GM19468 (cell line): ENCODE measurements at regions not wholly inside any gene's neighbourhood (a gene's known extent, or its start where the extent isn't known, plus 50 kb on each side); places are given as distances from the start of the nearest gene placed in this dataset.
"Not testable (repeated sequence)": the region's sequence is repeated elsewhere in the genome, so short reads cannot be mapped to it uniquely, and the experiment has no call there.

Experiments
- ATAC-seq: cut with Tn5 transposase; IDR thresholded peaks from one replicate; pipeline ENCODE4 v1.9.1; 2021; ENCODE audit warnings: mild to moderate bottlenecking, moderate library complexity, moderate number of reproducible peaks; ENCODE audit not compliant: unreplicated experiment; ENCODE audit errors: extremely low read depth

DNA sequence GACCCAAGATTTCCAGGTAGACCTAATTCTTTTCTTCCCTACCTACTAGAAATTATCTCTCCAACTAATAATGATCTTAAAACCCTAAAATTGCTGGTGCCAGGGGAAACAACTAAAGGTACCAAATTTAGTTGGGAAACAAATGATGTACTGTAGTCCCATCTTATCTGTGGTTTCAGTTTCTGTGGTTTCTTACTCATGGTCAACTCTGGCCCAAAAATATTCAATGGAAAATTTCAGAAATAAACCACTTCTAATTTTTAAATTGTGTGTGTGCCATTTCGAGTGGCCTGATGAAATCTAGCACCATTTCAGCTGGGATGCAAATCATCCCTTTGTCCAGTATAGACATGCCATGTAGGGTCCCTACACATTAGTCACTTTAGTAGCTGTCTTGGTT is 475.2 kb upstream of the EPHA7 start:
- ATAC-seq: no peak

DNA sequence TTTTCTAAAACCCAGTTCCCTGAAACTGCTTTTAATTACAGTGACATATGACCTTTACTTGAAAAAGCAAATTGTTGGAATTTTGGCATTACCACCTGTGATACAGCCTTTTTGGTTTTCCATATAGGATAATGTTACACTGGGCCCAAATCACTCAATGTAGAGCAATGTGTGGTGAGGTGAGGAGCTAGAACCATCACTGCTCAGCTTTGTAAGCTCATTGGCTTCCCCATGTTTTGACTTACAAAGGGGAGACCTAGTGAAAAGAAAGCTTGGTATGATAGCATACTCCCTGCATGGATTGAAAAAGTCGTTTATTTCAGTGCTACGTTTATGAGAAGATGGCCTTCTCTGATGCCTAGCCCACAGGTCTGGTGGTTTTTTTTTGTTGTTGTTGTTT is 470.4 kb upstream of the EPHA7 start:
- no peak for ATAC-seq

DNA sequence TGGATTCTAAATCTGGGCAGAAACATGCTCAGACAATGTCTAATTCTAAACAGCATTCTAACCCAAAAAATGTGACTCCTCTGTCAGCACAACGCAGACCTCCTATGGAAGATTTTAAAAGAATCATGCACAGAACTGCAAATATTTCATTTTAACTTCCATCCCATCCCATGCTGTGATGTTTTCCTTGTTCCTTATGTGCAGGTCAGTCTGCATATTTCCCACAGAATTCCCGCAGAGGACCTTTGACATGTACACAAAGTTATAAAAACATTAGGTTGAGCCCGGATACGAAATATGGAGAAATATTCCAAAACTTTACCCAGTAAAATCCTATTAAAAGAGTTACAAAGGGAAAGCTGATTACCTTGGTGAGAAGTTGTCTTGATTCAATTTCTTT is 467.1 kb upstream of the EPHA7 start:
- ATAC-seq: no peak

DNA sequence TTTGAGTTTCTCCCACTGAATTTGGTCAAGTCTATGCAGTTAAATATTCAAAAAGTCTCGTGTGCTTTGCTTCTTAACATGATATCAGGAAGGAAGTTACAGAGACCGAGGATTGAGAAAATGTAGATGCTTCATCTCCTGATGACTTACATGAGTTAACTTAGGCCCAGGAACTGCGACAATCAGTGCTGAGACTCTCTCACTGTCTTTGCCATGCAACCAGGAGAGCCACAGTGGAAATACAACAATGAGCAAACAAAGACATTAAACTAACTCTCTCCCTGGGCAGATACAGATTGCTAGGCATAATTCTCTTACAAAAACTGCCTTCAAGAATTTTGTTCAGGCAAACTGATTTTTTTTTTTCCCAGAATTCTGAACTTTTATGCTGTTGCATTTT is 440.6 kb upstream of the EPHA7 start:
- no peak for ATAC-seq

DNA sequence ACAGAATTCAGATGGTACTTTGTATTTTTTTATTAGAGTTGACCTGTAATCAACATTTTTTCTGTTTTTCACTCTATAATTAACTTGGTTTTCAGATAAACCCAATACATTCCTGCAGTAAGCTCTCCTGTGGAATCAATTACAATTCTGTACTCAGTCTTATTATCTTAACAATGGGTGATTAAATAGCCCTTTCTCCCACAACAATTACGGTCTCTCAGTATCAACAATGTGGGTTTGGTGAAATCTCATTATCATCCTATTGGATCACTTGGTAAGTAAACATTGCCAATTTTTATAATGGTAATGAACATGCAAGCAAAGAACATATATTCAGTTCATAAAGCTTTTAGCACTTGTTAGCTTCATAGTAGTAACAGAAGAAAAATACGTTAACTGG is 438.9 kb upstream of the EPHA7 start:
- no peak for ATAC-seq

DNA sequence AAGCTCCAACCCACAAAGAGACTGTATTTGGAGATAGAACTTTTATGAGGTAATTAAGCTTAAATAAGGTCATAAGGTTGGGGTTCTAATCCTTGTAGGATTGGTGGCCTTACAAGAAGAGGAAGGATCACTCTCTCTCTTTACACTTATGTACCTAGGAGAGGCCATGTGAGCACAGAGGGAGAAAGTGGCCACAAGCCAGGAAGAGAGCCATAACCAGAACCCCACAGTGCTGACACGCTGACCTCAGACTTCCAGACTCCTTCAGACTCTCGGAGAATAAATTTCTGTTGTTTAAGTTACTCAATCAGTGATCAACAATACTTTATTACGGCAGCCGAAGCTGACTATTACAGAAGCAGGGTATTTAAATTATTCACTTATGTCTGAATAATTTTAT is 430.5 kb upstream of the EPHA7 start:
- ATAC-seq: no peak

DNA sequence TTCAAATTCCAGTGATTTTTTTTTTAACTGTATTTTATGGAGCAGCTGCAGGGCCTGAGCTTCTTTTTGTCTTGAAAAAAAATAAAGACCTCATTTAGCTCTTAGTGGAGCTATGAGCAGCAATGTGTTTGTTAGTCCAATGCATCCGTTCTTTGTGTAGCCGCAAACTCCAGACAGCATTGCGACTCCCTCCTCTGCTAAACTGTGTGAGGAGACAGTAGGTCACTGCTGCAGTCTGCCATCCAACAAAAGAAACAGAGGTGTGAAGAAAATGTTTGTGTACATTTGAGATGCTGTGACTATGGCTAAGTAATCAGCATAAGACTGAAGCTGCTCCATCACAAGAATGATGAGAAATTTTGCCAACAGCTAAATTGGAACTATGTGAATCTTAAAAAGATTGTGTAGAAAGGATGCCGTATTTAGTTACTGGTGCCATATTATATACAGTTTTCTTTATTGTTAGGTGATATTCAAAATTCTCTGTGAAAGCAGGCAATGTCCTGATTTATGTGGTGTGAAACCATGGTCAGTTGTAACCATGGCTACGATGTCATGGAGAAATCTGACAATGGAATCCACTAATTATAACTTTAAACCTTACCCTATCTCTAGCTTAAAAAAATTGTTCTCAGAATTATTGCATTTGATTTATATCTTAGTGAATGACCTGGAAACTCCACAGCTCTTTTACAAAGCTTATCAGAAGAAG is 428.8 kb upstream of the EPHA7 start:
- no peak for ATAC-seq

DNA sequence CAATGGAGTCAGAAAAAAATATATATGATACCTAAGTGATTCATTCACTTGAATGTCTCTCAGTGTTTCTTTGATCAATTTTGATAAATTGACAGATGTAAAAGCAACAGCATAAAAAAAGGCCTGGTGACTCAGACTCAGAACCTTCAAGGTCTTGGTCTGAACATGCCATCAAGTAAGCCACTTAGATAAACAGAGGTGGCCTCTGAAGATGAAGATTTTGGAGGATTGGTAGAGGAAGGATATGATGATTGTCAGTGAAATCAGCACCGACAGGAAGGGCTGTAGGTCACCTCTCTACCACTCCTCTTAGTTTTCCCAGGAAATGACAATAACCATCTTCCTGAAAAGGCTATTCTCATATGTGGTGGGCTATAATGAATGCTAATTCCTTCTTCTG is 422.8 kb upstream of the EPHA7 start:
- no peak for ATAC-seq

DNA sequence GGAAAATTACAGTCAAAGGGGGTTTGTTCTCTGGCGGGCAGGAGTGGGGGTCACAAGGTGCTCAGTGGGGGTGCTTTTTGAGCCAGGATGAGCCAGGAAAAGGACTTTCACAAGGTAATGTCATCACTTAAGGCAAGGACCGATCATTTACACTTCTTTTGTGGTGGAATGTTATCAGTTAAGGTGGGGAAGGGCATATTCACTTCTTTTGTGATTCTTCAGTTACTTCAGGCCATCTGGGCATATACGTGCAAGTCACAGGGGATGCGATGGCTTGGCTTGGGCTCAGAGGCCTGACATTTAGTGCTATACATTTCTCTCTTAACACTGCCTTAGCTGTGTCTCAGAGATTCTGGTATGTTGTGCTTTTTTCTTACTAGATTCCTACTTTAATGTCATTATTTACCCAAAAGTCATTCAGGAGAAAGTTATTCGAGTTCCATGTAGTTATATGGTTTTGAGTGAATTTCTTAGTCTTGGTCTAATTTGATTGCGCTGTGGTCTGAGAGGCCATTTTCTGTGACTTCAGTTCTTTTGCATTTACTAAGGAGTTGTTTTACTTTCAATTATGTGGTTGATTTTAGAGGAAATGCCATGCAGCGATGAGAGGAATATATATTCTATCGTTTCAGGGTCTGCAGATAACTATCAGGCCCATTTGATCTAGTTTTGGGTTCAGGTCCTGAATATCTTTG is 416.2 kb upstream of the EPHA7 start:
- not testable (repeated sequence) for ATAC-seq

DNA sequence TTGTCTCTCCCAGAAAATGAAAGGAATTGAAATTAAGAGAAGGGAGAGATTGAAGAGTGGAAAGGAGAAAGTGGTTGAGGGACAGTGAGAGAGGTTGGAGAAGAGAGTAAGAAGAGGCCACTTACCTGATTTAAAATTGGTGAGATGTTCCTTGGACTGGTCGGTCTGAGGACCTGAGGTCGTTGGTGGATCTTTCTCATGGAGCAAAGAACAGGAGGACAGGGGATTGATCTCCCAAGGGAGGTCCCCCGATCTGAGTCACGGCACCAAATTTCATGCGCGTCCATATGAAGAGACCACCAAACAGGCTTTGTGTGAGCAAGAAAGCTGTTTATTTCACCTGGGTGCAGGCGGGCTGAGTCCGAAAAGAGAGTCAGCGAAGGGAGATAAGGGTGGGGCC is 415.7 kb upstream of the EPHA7 start:
- not testable (repeated sequence) for ATAC-seq

DNA sequence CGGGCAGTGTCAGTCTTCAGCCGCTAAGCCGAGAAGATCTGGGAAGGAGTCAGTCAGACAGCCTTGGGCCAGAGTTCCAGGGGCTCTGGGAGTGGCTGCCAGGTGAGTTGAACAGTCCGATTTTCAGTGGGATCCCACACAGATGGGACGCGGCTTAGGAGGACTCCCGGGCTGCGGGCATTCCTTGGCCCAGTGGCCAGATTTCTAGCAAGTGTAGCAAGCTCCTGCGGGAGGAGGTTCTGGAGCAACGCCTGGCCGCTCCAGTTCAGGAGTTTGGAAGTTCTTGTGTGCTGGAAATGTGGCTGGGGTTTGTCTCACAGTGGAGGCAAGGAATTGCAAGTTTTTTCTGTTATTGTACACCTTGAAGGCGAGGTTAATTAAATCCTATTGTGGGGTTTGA is 414.0 kb upstream of the EPHA7 start:
- not testable (repeated sequence) for ATAC-seq

DNA sequence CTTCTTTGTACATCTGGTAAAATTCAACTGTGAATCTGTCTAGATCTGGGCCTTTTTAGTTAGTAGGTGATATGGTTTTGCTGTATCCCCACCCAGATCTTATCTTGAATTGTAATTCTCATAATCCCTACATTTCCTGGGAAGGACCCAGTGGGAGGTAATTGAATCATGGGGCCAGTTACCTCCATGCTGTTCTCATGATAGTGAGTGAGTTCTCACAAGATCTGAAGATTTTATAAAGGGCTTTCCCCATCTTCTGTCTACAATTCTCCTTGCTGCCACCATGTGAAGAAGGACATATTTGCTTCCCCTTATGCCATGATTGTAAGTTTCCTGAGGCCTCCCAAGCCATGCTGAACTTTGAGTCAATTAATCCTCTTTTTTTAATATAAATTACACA is 410.4 kb upstream of the EPHA7 start:
- ATAC-seq: not testable (repeated sequence)

DNA sequence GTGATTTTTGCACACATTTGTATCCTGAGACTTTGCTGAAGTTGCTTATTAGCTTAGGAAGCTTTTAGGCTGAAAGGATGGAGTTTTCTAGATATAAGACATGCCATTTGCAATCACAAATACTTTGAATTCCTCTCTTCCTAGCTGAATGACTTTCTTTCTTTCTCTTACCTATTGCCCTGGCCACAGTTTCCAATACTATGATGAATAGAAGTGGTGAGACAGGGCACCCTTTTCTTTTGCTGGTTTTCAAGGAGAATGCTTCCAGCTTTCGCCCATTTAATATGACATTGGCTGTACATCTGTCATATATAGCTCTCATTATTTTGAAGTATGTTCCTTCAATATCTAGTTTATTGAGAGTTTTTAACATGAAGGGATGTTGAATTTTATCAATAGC is 409.6 kb upstream of the EPHA7 start:
- no peak for ATAC-seq

DNA sequence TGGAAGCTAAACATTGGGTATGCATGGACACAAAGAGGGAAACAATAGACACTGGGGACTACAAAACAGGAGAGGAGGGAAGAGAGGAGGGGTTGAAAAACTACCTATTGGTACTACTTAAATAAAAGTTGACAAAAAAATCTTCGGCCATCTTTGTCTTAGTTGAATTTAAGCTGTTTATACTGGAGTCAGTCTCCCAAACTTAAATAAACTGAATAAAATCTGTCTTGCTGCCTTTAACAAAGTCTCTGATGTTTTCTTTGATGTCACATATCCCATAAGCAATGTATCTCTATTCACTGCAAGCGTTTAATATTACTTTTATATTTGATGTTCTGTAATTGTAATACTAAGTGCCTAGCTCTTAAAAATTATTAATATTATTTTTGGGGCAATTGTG is 409.2 kb upstream of the EPHA7 start:
- no peak for ATAC-seq

DNA sequence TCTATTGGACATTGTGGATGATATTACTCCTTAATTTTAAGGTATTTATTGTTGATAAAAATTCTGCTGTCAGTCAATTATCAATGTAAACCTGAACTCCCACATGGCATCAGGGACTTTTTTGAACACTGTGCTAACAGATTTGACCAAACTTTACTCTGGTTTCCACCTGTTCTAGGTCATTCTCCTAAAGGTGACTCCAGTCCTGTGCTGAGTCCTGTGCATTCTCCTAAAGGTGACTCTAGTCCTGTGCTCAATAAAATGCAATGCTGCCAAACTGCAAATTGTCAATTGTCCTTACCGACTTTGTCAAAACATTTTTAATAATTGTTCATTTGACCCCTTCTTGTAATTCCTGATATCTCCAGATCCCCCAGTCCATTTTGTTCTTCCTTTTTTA is 408.4 kb upstream of the EPHA7 start:
- ATAC-seq: no peak

DNA sequence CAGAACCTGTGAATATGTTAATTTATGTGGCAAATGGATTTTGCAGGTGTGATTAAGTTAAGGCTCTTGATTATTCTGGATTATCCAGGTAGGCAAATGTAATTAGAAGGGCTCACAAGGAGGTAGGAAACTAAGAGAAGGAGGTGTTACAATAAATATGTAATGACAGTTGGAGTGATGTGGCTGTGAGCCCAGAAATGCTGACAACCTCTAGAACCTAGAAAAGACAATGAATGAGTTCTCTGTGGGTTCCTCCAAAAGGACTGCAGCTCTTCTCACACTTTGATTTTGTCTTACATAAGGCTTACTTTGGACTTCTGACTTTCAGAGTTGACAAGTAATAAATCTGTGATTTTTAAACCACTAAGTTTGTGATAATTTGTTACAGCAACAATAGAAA is 406.6 kb upstream of the EPHA7 start:
- ATAC-seq: no peak

DNA sequence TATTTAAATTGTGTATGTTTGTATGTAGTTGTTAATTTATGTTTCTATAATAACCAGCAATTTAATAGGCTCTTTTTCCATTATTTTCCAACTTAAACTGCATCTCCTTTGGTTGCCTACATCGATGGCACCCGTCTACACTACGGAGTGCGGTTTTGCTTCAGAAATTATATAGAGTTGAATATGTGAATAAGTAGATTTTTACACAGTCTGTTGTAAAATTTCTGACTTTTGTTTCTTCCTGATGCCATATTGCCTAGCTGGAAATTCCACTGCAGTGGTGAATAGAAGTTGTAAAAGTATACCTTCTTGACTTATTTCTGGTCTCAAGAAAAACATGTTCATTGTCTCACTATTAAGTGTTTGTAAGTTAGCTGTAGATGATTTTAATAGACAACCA is 404.1 kb upstream of the EPHA7 start:
- no peak for ATAC-seq

DNA sequence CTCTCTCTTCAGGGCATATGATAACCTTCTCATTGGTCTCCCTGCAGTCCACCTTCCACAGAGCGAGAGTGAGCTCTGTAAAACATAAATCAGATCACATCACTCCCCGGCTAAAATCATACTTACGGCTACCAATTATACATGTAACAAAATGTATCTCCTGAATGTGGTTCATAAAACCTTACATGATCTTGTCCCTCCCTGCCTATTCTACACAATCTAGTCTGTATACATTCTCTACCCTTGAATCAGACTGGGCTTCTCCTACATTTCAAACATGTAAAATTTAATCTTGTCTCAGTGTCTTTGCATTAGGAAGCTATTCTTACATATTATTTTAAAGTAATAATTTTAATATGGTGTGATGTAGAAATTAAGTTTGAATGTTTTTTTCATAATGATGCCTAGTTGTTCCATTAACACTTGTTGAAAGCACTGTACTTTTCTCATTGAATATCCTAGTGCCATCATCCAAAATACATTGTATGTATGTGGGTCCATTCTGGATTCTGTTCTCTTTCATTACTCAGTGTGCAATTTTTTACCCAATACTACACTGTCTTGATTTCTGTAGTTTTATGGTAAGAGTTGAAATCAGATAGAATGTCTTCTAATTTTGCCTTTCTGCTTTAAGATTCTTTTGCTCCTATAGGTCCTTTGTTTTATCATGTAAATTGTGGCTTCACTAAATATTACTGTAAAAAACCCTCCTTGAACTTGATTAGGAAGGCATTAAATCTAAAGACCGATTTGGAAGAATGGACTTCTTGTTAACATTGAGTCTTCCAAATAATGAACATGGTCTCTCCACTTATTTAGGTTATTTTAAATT is 403.3 kb upstream of the EPHA7 start:
- no peak for ATAC-seq

DNA sequence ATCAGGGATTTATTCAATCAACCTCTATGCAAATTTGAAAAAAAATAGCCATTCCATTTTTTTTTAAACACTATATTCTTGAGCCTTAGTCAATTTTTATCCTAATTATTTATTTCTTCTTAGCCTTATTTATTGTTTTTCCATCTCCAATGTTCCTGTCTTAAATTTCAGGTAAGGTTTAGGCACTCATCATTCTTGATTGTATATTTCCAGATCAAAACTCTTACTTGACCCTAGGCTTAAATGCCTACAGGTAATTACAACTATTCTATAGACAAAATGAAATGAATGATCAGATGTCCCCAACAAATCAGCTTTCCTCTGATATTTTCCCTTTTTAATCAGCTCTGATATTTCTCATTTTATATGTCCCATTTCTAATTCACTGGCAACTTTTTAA is 402.6 kb upstream of the EPHA7 start:
- no peak for ATAC-seq

DNA sequence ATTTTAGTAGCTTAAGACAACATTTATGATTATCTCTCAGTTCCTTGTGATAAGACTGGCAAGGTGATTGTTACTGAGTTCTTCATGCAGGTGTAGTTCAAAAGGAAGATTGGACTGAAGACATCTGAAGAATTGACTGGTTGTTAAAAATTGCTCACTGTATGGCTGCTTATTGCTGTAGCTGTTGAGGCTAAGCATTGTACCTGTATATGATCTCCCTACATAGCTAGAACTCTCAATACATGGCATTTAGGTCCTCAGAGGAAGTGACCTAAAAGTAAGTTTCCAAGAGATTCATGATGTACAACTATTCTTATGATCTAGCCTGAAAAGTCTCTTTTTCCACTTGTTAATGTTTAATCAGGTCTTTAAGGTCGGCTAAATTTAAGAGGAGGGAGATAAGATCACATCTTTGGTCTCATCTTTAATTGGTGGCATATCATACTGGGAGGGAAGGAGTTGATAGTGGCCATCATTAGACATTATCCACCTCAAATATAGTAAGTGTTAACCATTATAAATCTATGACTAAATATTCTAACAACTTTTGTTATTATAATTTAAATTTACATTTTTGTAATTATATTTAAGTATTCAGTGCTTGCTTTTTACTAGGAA is 401.2 kb upstream of the EPHA7 start:
- ATAC-seq: no peak

DNA sequence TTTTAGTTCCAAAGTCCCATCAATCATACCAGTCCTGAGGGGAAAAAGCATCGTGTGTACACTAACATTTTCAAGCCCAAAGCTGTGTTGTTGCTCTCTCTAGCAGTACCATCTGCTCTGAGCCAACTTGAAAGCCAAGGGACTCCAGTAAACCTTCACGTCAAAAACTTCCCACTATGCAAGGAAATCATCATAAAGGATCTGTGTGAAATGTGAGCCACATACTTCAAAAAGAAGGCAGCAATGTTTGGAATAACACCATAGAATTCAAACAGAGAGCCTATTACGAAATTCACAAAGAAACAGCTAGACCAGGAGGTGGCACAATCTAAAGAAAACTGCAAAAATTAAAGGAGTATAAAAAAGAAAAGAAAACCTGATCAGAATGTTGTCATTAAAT is 399.8 kb upstream of the EPHA7 start:
- ATAC-seq: no peak
